CMK (cell line): ENCODE measurements at regions not wholly inside any gene's neighbourhood (a gene's known extent, or its start where the extent isn't known, plus 50 kb on each side); places are given as distances from the start of the nearest gene placed in this dataset.
"Not testable (repeated sequence)": the region's sequence is repeated elsewhere in the genome, so short reads cannot be mapped to it uniquely, and the experiment has no call there.

Experiments used
- DNase-seq: peaks from one replicate; pipeline ENCODE4 v3.0.0-alpha.2; 2010; ENCODE audit warnings: low read depth

- DNase-seq: no peak
Measured at GRCh38 chr22:49392841-49393510, 434.7 kb downstream of the BRD1 start.

GRCh38 chr22:49392247-49392646 is 435.4 kb downstream of the BRD1 start:
- no peak for DNase-seq

- DNase-seq: no peak
Measured at GRCh38 chr22:49391436-49391835, 436.2 kb downstream of the BRD1 start.

- no peak for DNase-seq
Measured at GRCh38 chr22:49390954-49391353, 436.7 kb downstream of the BRD1 start.

- DNase-seq: not testable (repeated sequence)
Measured at GRCh38 chr22:49383909-49384308, 443.8 kb downstream of the BRD1 start.

GRCh38 chr22:49382451-49382735 is 445.3 kb downstream of the BRD1 start:
- no peak for DNase-seq

GRCh38 chr22:49381595-49382450 is 445.9 kb downstream of the BRD1 start:
- DNase-seq: no peak

- DNase-seq: no peak
Measured at GRCh38 chr22:49380828-49381114, 446.9 kb downstream of the BRD1 start.

- no peak for DNase-seq
Measured at GRCh38 chr22:49380095-49380827, 447.4 kb downstream of the BRD1 start.

GRCh38 chr22:49377306-49377705 is 450.4 kb downstream of the BRD1 start:
- DNase-seq: no peak

GRCh38 chr22:49373801-49374226 is 453.9 kb downstream of the BRD1 start:
- no peak for DNase-seq

- no peak for DNase-seq
Measured at GRCh38 chr22:49373289-49373666, 454.4 kb downstream of the BRD1 start.

GRCh38 chr22:49372530-49373288 is 455.0 kb downstream of the BRD1 start:
- no peak for DNase-seq

- no peak for DNase-seq
Measured at GRCh38 chr22:49372111-49372529, 455.6 kb downstream of the BRD1 start.

- DNase-seq: no peak
Measured at GRCh38 chr22:49371325-49372110, 456.2 kb downstream of the BRD1 start.

GRCh38 chr22:49370627-49371301 is 456.9 kb downstream of the BRD1 start:
- DNase-seq: no peak

GRCh38 chr22:49369726-49370626 is 457.7 kb downstream of the BRD1 start:
- no peak for DNase-seq

GRCh38 chr22:49368976-49369725 is 458.5 kb downstream of the BRD1 start:
- peak; percentile 86 for DNase-seq
